NT2/D1 (cell line): ENCODE measurements at regions not wholly inside any gene's neighbourhood (a gene's known extent, or its start where the extent isn't known, plus 50 kb on each side); places are given as distances from the start of the nearest gene placed in this dataset.

ENCODE experiments used
- YY1 ChIP-seq: IDR thresholded peaks from 2 replicates; pipeline ENCODE4 v1.6.1; 2011; ENCODE audit not compliant: insufficient read length, insufficient read depth
- ZNF274 ChIP-seq: IDR thresholded peaks from 2 replicates; pipeline ENCODE4 v1.6.1; 2011; ENCODE audit warnings: mild to moderate bottlenecking, low read depth, low read length

DNA sequence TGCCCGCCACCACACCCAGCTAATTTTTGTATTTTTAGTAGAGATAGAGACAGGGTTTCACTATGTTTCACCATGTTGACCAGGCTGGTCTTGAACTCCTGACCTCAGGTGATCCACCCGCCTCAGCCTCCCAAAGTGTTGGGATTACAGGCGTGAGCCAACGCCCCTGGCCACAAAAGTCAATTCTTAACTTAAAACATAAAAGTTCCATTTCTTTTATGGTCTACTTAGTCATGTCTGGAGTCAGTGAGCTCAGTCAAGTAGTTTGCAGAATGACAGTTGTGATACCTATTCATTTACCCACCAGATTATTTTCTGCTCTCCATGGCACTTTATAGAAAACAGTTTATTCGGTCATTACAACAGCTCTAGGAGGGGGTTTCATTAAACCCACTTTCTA lies 103.1 kb upstream of the ESR1 start:
- TF ChIP-seq YY1 (no peak), ZNF274 (no peak)
